ENCODE measurements at regions not wholly inside any gene's neighbourhood (a gene's known extent, or its start where the extent isn't known, plus 50 kb on each side); places are given as distances from the start of the nearest gene placed in this dataset.

DNA sequence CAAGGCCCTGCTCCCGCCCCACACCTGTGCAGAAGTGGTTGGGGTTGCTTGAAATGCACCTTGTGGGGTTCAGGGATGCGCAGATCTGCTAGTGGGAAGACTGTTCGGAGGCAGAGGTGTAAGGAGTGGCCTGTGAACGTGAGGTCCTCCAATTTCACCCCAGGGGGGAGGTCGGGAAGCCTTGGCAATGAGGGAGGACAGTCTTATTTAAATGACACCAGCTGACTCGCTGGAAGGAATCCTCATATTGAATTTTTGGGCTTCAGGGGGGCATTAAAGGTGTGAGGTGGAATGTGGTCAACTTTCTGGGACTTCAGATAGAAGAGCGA, 218.8 kb upstream of the CELF2 start:
- 51 to 52% methylated on average over 7 of the region's 7 CpGs for WGBS, 2 experiments (ENCODE audit: low coverage in 1 of 2, low lambda C conversion rate in 2 of 2, missing lambda C conversion rate in 2 of 2)
- peak overlapping the region; percentile 71 for H3K27ac ChIP-seq
- peaks cover 39% of the 10 kb centered on the region for H3K4me1 ChIP-seq (ENCODE audit: insufficient read depth)
- no peaks in the 10 kb centered on the region for H3K9me3 ChIP-seq (ENCODE audit: low read depth)
- TF ChIP-seq EZH2phosphoT487 (IDR thresholded peaks at IDR 0.05; ENCODE audit: insufficient read depth, low read depth) (no peak), EZH2 (IDR thresholded peaks at IDR 0.05; ENCODE audit: insufficient read depth, poor library complexity, severe bottlenecking) (no peak)
- in situ Hi-C loops (cut with MboI), result no loop called here
- H3F3A ChIP-seq (ENCODE audit: insufficient read depth), result peaks cover 31% of the 10 kb centered on the region
- H3K4me2 ChIP-seq (ENCODE audit: unreplicated experiment), result peak overlapping the region; percentile 70
- peak overlapping the region; percentile 92 for H2AFZ ChIP-seq
- no peaks in the 10 kb centered on the region for H3K27me3 ChIP-seq (replicated peaks; ENCODE audit: insufficient read depth)
- H3K79me2 ChIP-seq (ENCODE audit: insufficient read depth), result no peaks in the 10 kb centered on the region
- no peaks in the 10 kb centered on the region for H3K36me3 ChIP-seq (ENCODE audit: low read depth)
- H3K9ac ChIP-seq, result peak overlapping the region; percentile 72
- no peak for DNase-seq
- H3K9me2 ChIP-seq (ENCODE audit: insufficient read depth), result no peaks in the 10 kb centered on the region
- H3K4me3 ChIP-seq, result peak overlapping the region; percentile 35
- no peaks in the 10 kb centered on the region for H4K20me1 ChIP-seq (ENCODE audit: insufficient read depth)

GRCh38 chr10:10800961-10801360, 216.7 kb upstream of the CELF2 start:
- H3K27me3 ChIP-seq (replicated peaks; ENCODE audit: insufficient read depth), result no peaks in the 10 kb centered on the region
- H3K79me2 ChIP-seq (ENCODE audit: insufficient read depth), result no peaks in the 10 kb centered on the region
- no peak overlapping the region for H3K9ac ChIP-seq
- TF ChIP-seq EZH2phosphoT487 (IDR thresholded peaks at IDR 0.05; ENCODE audit: insufficient read depth, low read depth), result no peak
- TF ChIP-seq EZH2 (IDR thresholded peaks at IDR 0.05; ENCODE audit: insufficient read depth, poor library complexity, severe bottlenecking), result no peak
- H2AFZ ChIP-seq, result no peak overlapping the region
- 61 to 62% methylated on average over 3 of the region's 3 CpGs for WGBS, 2 experiments (ENCODE audit: low coverage in 1 of 2, low lambda C conversion rate in 2 of 2, missing lambda C conversion rate in 2 of 2)
- in situ Hi-C loops (cut with MboI), result no loop called here
- H4K20me1 ChIP-seq (ENCODE audit: insufficient read depth), result no peaks in the 10 kb centered on the region
- DNase-seq, result no peak
- H3K36me3 ChIP-seq (ENCODE audit: low read depth), result no peaks in the 10 kb centered on the region
- no peak overlapping the region for H3K27ac ChIP-seq
- no peak overlapping the region for H3K4me3 ChIP-seq
- peaks cover 52% of the 10 kb centered on the region for H3F3A ChIP-seq (ENCODE audit: insufficient read depth)
- no peaks in the 10 kb centered on the region for H3K9me3 ChIP-seq (ENCODE audit: low read depth)
- no peaks in the 10 kb centered on the region for H3K9me2 ChIP-seq (ENCODE audit: insufficient read depth)
- H3K4me1 ChIP-seq (ENCODE audit: insufficient read depth), result peaks cover 61% of the 10 kb centered on the region
- no peak overlapping the region for H3K4me2 ChIP-seq (ENCODE audit: unreplicated experiment)

DNA sequence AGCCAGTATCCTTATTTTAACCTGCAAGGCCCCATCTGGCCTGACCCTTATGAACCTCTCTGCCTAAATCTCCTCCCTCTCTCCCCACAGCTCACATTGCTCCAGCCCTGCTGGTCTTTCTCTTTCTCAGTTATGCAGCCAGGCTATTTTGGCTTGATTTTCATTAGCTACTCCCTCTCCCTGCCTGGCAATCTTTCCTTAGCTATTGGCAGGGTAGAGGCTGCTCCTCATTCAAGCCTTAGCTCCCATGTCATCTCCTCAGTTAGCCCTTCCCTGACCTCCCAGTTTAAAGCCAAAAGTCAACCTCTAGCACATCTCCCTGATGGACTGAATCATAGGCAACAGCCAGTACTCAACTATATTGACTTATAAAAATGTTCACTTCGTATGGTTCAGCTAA, 214.4 kb upstream of the CELF2 start:
- no peak overlapping the region for H2AFZ ChIP-seq
- H3K4me1 ChIP-seq (ENCODE audit: insufficient read depth), result peaks cover 43% of the 10 kb centered on the region
- TF ChIP-seq EZH2 (IDR thresholded peaks at IDR 0.05; ENCODE audit: insufficient read depth, poor library complexity, severe bottlenecking), result no peak
- no peak for TF ChIP-seq EZH2phosphoT487 (IDR thresholded peaks at IDR 0.05; ENCODE audit: insufficient read depth, low read depth)
- no peaks in the 10 kb centered on the region for H3K9me3 ChIP-seq (ENCODE audit: low read depth)
- no peaks in the 10 kb centered on the region for H3K27me3 ChIP-seq (replicated peaks; ENCODE audit: insufficient read depth)
- DNase-seq, result peak; percentile 57
- no peak overlapping the region for H3K4me2 ChIP-seq (ENCODE audit: unreplicated experiment)
- no peak overlapping the region for H3K4me3 ChIP-seq
- no peaks in the 10 kb centered on the region for H3K36me3 ChIP-seq (ENCODE audit: low read depth)
- no peak overlapping the region for H3K9ac ChIP-seq
- in situ Hi-C loops (cut with MboI), result no loop called here
- no peaks in the 10 kb centered on the region for H3K79me2 ChIP-seq (ENCODE audit: insufficient read depth)
- 65 to 75% methylated on average over 1 of the region's 1 CpG for WGBS, 2 experiments (ENCODE audit: low coverage in 1 of 2, low lambda C conversion rate in 2 of 2, missing lambda C conversion rate in 2 of 2)
- H4K20me1 ChIP-seq (ENCODE audit: insufficient read depth), result no peaks in the 10 kb centered on the region
- no peak overlapping the region for H3K27ac ChIP-seq
- H3F3A ChIP-seq (ENCODE audit: insufficient read depth), result peaks cover 39% of the 10 kb centered on the region
- no peaks in the 10 kb centered on the region for H3K9me2 ChIP-seq (ENCODE audit: insufficient read depth)

DNA sequence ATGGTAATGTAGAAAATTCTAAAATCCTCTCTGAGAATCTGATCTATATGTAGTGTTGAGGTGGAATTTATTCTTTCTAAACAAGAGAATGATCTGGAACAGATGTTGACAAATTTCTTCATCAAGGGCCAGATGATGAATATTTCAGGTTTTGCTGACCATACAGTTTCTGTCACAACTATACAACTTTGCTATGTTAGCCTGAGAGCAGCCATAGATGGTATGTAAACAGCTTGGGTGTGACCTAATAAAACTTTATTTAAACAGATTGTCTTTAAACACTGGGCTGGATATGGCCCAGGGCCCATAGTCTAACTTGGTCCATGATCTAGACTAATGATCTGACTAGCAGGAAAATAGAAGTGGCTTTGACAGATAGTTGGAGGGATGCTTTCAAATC, 213.6 kb upstream of the CELF2 start:
- H3K27ac ChIP-seq, result no peak overlapping the region
- no peaks in the 10 kb centered on the region for H3K9me3 ChIP-seq (ENCODE audit: low read depth)
- H3K79me2 ChIP-seq (ENCODE audit: insufficient read depth), result no peaks in the 10 kb centered on the region
- H2AFZ ChIP-seq, result no peak overlapping the region
- no peak overlapping the region for H3K9ac ChIP-seq
- H4K20me1 ChIP-seq (ENCODE audit: insufficient read depth), result no peaks in the 10 kb centered on the region
- no peaks in the 10 kb centered on the region for H3K27me3 ChIP-seq (replicated peaks; ENCODE audit: insufficient read depth)
- DNase-seq, result no peak
- H3K36me3 ChIP-seq (ENCODE audit: low read depth), result no peaks in the 10 kb centered on the region
- H3K4me2 ChIP-seq (ENCODE audit: unreplicated experiment), result no peak overlapping the region
- TF ChIP-seq EZH2 (IDR thresholded peaks at IDR 0.05; ENCODE audit: insufficient read depth, poor library complexity, severe bottlenecking) (no peak), EZH2phosphoT487 (IDR thresholded peaks at IDR 0.05; ENCODE audit: insufficient read depth, low read depth) (no peak)
- H3K4me3 ChIP-seq, result no peak overlapping the region
- peaks cover 40% of the 10 kb centered on the region for H3K4me1 ChIP-seq (ENCODE audit: insufficient read depth)
- peaks cover 39% of the 10 kb centered on the region for H3F3A ChIP-seq (ENCODE audit: insufficient read depth)
- H3K9me2 ChIP-seq (ENCODE audit: insufficient read depth), result no peaks in the 10 kb centered on the region
- in situ Hi-C loops (cut with MboI), result no loop called here

DNA sequence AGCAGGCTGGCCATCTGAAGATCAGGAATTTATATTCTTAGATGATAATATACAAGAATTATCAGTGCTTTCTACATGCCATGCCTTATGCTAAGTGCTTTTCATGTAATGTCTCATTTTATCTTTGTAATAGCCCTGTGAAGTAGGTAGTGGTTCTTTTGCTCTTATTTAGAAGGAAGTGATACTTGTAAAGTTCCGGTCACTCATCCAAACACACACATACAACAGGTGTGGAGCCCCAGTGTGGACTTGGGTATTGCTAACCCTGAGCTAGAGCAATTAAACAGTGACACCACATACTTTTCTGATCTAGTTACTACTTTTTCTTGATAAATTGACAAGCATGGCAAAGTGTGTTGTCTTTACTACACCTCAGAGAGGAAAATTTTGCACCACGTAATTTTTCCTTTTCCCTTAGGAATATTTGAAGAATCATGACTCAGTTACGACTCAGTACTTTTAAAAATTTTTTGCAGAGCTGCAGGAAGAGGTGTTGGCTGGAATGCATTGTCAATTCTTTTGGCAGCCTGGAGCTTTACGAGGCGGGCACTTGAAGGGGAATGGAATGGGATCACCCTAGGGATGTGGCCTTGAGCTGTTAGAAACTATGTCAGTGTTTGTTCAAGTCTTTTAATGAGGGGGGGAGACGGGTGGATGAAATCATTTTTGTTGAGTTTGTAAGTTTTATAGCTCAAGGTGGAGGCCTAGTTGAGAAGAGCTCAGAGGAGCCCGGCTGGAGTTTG, 212.5 kb upstream of the CELF2 start:
- H3K4me1 ChIP-seq (ENCODE audit: insufficient read depth), result peaks cover 40% of the 10 kb centered on the region
- no peaks in the 10 kb centered on the region for H3K79me2 ChIP-seq (ENCODE audit: insufficient read depth)
- H3K4me3 ChIP-seq, result no peak overlapping the region
- no peaks in the 10 kb centered on the region for H3K36me3 ChIP-seq (ENCODE audit: low read depth)
- H4K20me1 ChIP-seq (ENCODE audit: insufficient read depth), result no peaks in the 10 kb centered on the region
- H3K27me3 ChIP-seq (replicated peaks; ENCODE audit: insufficient read depth), result no peaks in the 10 kb centered on the region
- peak overlapping the region; percentile 66 for H3K4me2 ChIP-seq (ENCODE audit: unreplicated experiment)
- peak overlapping the region; percentile 60 for H2AFZ ChIP-seq
- H3K27ac ChIP-seq, result peak overlapping the region; percentile 64
- in situ Hi-C loops (cut with MboI), result no loop called here
- peak overlapping the region; percentile 35 for H3K9ac ChIP-seq
- peak; percentile 84 for DNase-seq
- no peaks in the 10 kb centered on the region for H3K9me2 ChIP-seq (ENCODE audit: insufficient read depth)
- 13 to 14% methylated on average over 7 of the region's 7 CpGs for WGBS, 2 experiments (ENCODE audit: low coverage in 1 of 2, low lambda C conversion rate in 2 of 2, missing lambda C conversion rate in 2 of 2)
- peaks cover 39% of the 10 kb centered on the region for H3F3A ChIP-seq (ENCODE audit: insufficient read depth)
- no peaks in the 10 kb centered on the region for H3K9me3 ChIP-seq (ENCODE audit: low read depth)
- TF ChIP-seq EZH2phosphoT487 (IDR thresholded peaks at IDR 0.05; ENCODE audit: insufficient read depth, low read depth) (no peak), EZH2 (IDR thresholded peaks at IDR 0.05; ENCODE audit: insufficient read depth, poor library complexity, severe bottlenecking) (no peak)
